T-cell (primary cell): ENCODE measurements at regions not wholly inside any gene's neighbourhood (a gene's known extent, or its start where the extent isn't known, plus 50 kb on each side); places are given as distances from the start of the nearest gene placed in this dataset.
A peak's percentile ranks its signal among the peaks of the same experiment; 100 is the strongest.

ENCODE experiments used
- ATAC-seq, 4 experiments: fragments of 200-7000 bp in 3 of 4; fragments of 150-1000 bp in 1 of 4; cut with Tn5 transposase; replicated peaks in 1 of 4; 1 replicate in 3 of 4; 2 replicates in 1 of 4; pipeline ENCODE4 v1.10.0; 2021; ENCODE audit warnings: moderate library complexity in 3 of 4, mild to moderate bottlenecking in 2 of 4, moderate number of reproducible peaks in 1 of 4
- CTCF ChIA-PET, 2 donors: fragments of 300-600 bp; sonication (Branson Sonifier 250); formaldehyde crosslinking; loops; one replicate each; lab custom pipeline; 2022; ENCODE audit warnings: antibody characterized with exemption in 2 of 2; lab: Charles Lee
- POLR2A ChIA-PET, 2 donors: fragments of 300-600 bp; sonication (Branson Sonifier 250); formaldehyde crosslinking; loops; one replicate each; lab custom pipeline; 2022; ENCODE audit warnings: antibody characterized with exemption in 2 of 2; lab: Charles Lee
- DNase-seq, 35 experiments: peaks; one replicate each; pipeline versions ENCODE4 v3.0.0 to v3.0.0-alpha.2; 2013 to 2023
- H3K27ac ChIP-seq: one replicate; pipeline ENCODE4 v1.5.1; 2013; ENCODE audit warnings: low read length
- H3K27me3 ChIP-seq, 2 experiments: replicated peaks in 1 of 2; 1 replicate in 1 of 2; 2 replicates in 1 of 2; pipeline versions ENCODE4 v1.6.1 to v1.7.0; 2013; ENCODE audit warnings: low read length in 1 of 2, mixed read lengths in 1 of 2; ENCODE audit not compliant: control insufficient read depth in 2 of 2, insufficient read depth in 2 of 2; ENCODE audit errors: extremely low read depth in 1 of 2
- H3K36me3 ChIP-seq, 2 donors: 1 replicate in 1 of 2; 2 replicates in 1 of 2; pipeline versions ENCODE4 v1.6.1 to v1.7.0; 2013; ENCODE audit warnings: low read length in 1 of 2; ENCODE audit not compliant: control insufficient read depth in 2 of 2, insufficient read depth in 1 of 2; ENCODE audit errors: extremely low read depth in 1 of 2
- H3K4me1 ChIP-seq, 2 experiments: 1 replicate in 1 of 2; 2 replicates in 1 of 2; pipeline versions ENCODE4 v1.6.1 to v1.7.0; 2013; ENCODE audit warnings: low read length in 2 of 2, mixed read lengths in 1 of 2; ENCODE audit not compliant: insufficient read depth in 2 of 2, control insufficient read depth in 1 of 2; ENCODE audit errors: extremely low read depth in 1 of 2
- H3K4me3 ChIP-seq, 2 donors: 1 replicate in 1 of 2; 2 replicates in 1 of 2; pipeline versions ENCODE4 v1.5.1 to v1.7.0; 2013; ENCODE audit warnings: mild to moderate bottlenecking in 2 of 2, low read length in 1 of 2, moderate library complexity in 1 of 2; ENCODE audit not compliant: control insufficient read depth in 1 of 2; ENCODE audit errors: extremely low read depth in 1 of 2
- H3K9me3 ChIP-seq: 2 replicates; pipeline ENCODE4 v1.7.0; 2013
- H3K27ac Mint-ChIP-seq, 2 donors: one replicate each; pipeline ENCODE4 v1.8.0; 2020 to 2021; ENCODE audit warnings: mild to moderate bottlenecking in 2 of 2, mixed read lengths in 2 of 2
- H3K27me3 Mint-ChIP-seq, 2 donors: one replicate each; pipeline ENCODE4 v1.8.0; 2021 to 2022; ENCODE audit warnings: mixed read lengths in 2 of 2
- H3K36me3 Mint-ChIP-seq: one replicate; pipeline ENCODE4 v1.8.0; 2021; ENCODE audit warnings: mixed read lengths
- H3K4me1 Mint-ChIP-seq, 3 donors: one replicate each; pipeline ENCODE4 v1.8.0; 2020 to 2022; ENCODE audit warnings: mixed read lengths in 3 of 3, mild to moderate bottlenecking in 1 of 3
- H3K4me3 Mint-ChIP-seq, 3 donors: one replicate each; pipeline ENCODE4 v1.8.0; 2020 to 2022; ENCODE audit warnings: mild to moderate bottlenecking in 3 of 3, mixed read lengths in 3 of 3, moderate library complexity in 3 of 3
- H3K9me3 Mint-ChIP-seq, 3 donors: one replicate each; pipeline ENCODE4 v1.8.0; 2020 to 2022; ENCODE audit warnings: mixed read lengths in 3 of 3
- WGBS: methylation state at CpG from one replicate; pipeline ENCODE4 v1.1.5; 2013; ENCODE audit warnings: missing lambda C conversion rate; ENCODE audit not compliant: insufficient coverage; 5-methylcytosine and 5-hydroxymethylcytosine counted together

GRCh38 chr1:3988431-3988830 is 88.4 kb upstream of the C1orf174 start:
- Mint-ChIP-seq H3K9me3 (peaks cover 0 to 4% (median 0%) of the 10 kb centered on the region in 3 donors), H3K27me3 (peaks cover 0 to 7% of the 10 kb centered on the region in 2 donors), H3K36me3 (no peaks in the 10 kb centered on the region), H3K27ac (no peak overlapping the region), H3K4me3 (no peak overlapping the region), H3K4me1 (no peaks in the 10 kb centered on the region)
- 78% methylated on average over 2 of the region's 7 CpGs for WGBS
- Histone ChIP-seq H3K27me3 (peaks cover 0 to 26% of the 10 kb centered on the region in 2 experiments), H3K27ac (no peak overlapping the region), H3K36me3 (no peaks in the 10 kb centered on the region), H3K9me3 (no peaks in the 10 kb centered on the region), H3K4me1 (no peaks in the 10 kb centered on the region), H3K4me3 (no peak overlapping the region)
- ChIA-PET CTCF (no interaction called here), POLR2A (no interaction called here)
- DNase-seq (no peak), ATAC-seq (no peak)

- Mint-ChIP-seq H3K36me3 (no peaks in the 10 kb centered on the region), H3K4me3 (no peak overlapping the region), H3K4me1 (no peaks in the 10 kb centered on the region), H3K27me3 (peaks cover 3 to 7% of the 10 kb centered on the region in 2 donors), H3K27ac (no peak overlapping the region), H3K9me3 (peaks cover 0 to 4% (median 0%) of the 10 kb centered on the region in 3 donors)
- POLR2A ChIA-PET = no interaction called here
- Histone ChIP-seq H3K27ac (no peak overlapping the region), H3K27me3 (peaks cover 0 to 28% of the 10 kb centered on the region in 2 experiments), H3K9me3 (no peaks in the 10 kb centered on the region), H3K4me3 (no peak overlapping the region), H3K36me3 (no peaks in the 10 kb centered on the region), H3K4me1 (no peaks in the 10 kb centered on the region)
- ATAC-seq (no peak), DNase-seq (no peak)
- no CpG with 5 or more reads among the region's 2 CpGs for WGBS
- CTCF ChIA-PET = no interaction called here
These were observed 89.4 kb upstream of the C1orf174 start for GRCh38 chr1:3989465-3989864.

- ChIA-PET POLR2A (no interaction called here), CTCF (no interaction called here)
- peak in 1 of 35 experiments; percentile 8 for DNase-seq
- H3K27ac ChIP-seq = no peak overlapping the region
- no peaks in the 10 kb centered on the region for H3K36me3 ChIP-seq
- no peaks in the 10 kb centered on the region for H3K9me3 ChIP-seq
- no peak overlapping the region for H3K4me3 ChIP-seq
- Mint-ChIP-seq H3K27ac (no peak overlapping the region), H3K4me1 (no peaks in the 10 kb centered on the region), H3K4me3 (no peak overlapping the region), H3K36me3 (no peaks in the 10 kb centered on the region), H3K27me3 (peaks cover 11 to 13% of the 10 kb centered on the region in 2 donors), H3K9me3 (peaks cover 0 to 4% (median 0%) of the 10 kb centered on the region in 3 donors)
- H3K4me1 ChIP-seq = no peaks in the 10 kb centered on the region
- 94% methylated on average over 2 of the region's 2 CpGs for WGBS
- peaks cover 0 to 35% of the 10 kb centered on the region in 2 experiments for H3K27me3 ChIP-seq
- ATAC-seq = no peak
These were observed 92.1 kb upstream of the C1orf174 start for GRCh38 chr1:3992103-3992556.

GRCh38 chr1:3992746-3993145 is 92.7 kb upstream of the C1orf174 start:
- no peak overlapping the region for H3K4me3 Mint-ChIP-seq
- H3K27me3 Mint-ChIP-seq = peaks cover 13 to 17% of the 10 kb centered on the region in 2 donors
- no peak overlapping the region for H3K27ac Mint-ChIP-seq
- ChIA-PET POLR2A (no interaction called here), CTCF (no interaction called here)
- WGBS = 64% methylated on average over 4 of the region's 6 CpGs
- no peaks in the 10 kb centered on the region for H3K36me3 Mint-ChIP-seq
- peaks cover 0 to 4% (median 0%) of the 10 kb centered on the region in 3 donors for H3K9me3 Mint-ChIP-seq
- no peaks in the 10 kb centered on the region for H3K4me1 ChIP-seq
- no peak overlapping the region for H3K27ac ChIP-seq
- H3K27me3 ChIP-seq = peaks cover 0 to 34% of the 10 kb centered on the region in 2 experiments
- H3K9me3 ChIP-seq = no peaks in the 10 kb centered on the region
- DNase-seq = no peak
- H3K4me3 ChIP-seq = no peak overlapping the region
- ATAC-seq = no peak
- no peaks in the 10 kb centered on the region for H3K4me1 Mint-ChIP-seq
- H3K36me3 ChIP-seq = no peaks in the 10 kb centered on the region

- ATAC-seq (no peak), DNase-seq (no peak)
- POLR2A ChIA-PET = no interaction called here
- Mint-ChIP-seq H3K27me3 (peaks cover 21 to 27% of the 10 kb centered on the region in 2 donors), H3K4me3 (no peak overlapping the region), H3K4me1 (no peaks in the 10 kb centered on the region), H3K27ac (no peak overlapping the region), H3K9me3 (peaks cover 0 to 4% (median 0%) of the 10 kb centered on the region in 3 donors), H3K36me3 (no peaks in the 10 kb centered on the region)
- Histone ChIP-seq H3K4me3 (no peak overlapping the region), H3K36me3 (no peaks in the 10 kb centered on the region), H3K27me3 (peaks cover 0 to 37% of the 10 kb centered on the region in 2 experiments), H3K4me1 (no peaks in the 10 kb centered on the region), H3K27ac (no peak overlapping the region), H3K9me3 (no peaks in the 10 kb centered on the region)
- 75% methylated on average over 13 of the region's 25 CpGs for WGBS
- CTCF ChIA-PET = no interaction called here
These were observed 93.7 kb upstream of the C1orf174 start for GRCh38 chr1:3993619-3994375.

- H3K9me3 ChIP-seq = no peaks in the 10 kb centered on the region
- H3K4me1 ChIP-seq = no peaks in the 10 kb centered on the region
- 62% methylated on average over 9 of the region's 14 CpGs for WGBS
- no peak overlapping the region for H3K27ac ChIP-seq
- ChIA-PET CTCF (no interaction called here), POLR2A (no interaction called here)
- no peak overlapping the region for H3K4me3 Mint-ChIP-seq
- DNase-seq (no peak), ATAC-seq (no peak)
- H3K27me3 Mint-ChIP-seq = peaks cover 22 to 31% of the 10 kb centered on the region in 2 donors
- H3K36me3 ChIP-seq = no peaks in the 10 kb centered on the region
- no peak overlapping the region for H3K27ac Mint-ChIP-seq
- peaks cover 0 to 4% (median 0%) of the 10 kb centered on the region in 3 donors for H3K9me3 Mint-ChIP-seq
- no peaks in the 10 kb centered on the region for H3K36me3 Mint-ChIP-seq
- H3K4me3 ChIP-seq = no peak overlapping the region
- no peaks in the 10 kb centered on the region for H3K4me1 Mint-ChIP-seq
- peaks cover 0 to 52% of the 10 kb centered on the region in 2 experiments for H3K27me3 ChIP-seq
These were observed 95.2 kb upstream of the C1orf174 start for GRCh38 chr1:3995141-3995780.
